Gastrocnemius medialis (tissue), 4 donors: ENCODE measurements at regions not wholly inside any gene's neighbourhood (a gene's known extent, or its start where the extent isn't known, plus 50 kb on each side); places are given as distances from the start of the nearest gene placed in this dataset.

Experiments used
- ATAC-seq, 2 donors: fragments of 150-250 bp; one replicate each; pipeline ENCODE4 v1.9.1; 2016
- DNase-seq, 2 donors: peaks; one replicate each; pipeline ENCODE4 v3.0.0-alpha.2; 2019
- H3K27ac ChIP-seq, 4 donors: fragments of 200-600 bp; sonication (generic); 1 replicate in 1 of 4; 2 replicates in 3 of 4; pipeline ENCODE4 v1.5.1; 2016 to 2018; ENCODE audit warnings: mild to moderate bottlenecking in 2 of 4, moderate library complexity in 1 of 4
- H3K27me3 ChIP-seq, 3 donors: fragments of 200-600 bp; sonication (generic) in 2 of 3; 1 replicate in 1 of 3; 2 replicates in 2 of 3; pipeline versions ENCODE4 v1.5.1 to v1.6.0; 2016 to 2019; ENCODE audit warnings: mild to moderate bottlenecking in 1 of 3, moderate library complexity in 1 of 3
- H3K36me3 ChIP-seq, 2 donors: fragments of 200-600 bp; sonication (generic) in 1 of 2; one replicate each; pipeline ENCODE4 v1.5.1; 2017 to 2018
- H3K4me1 ChIP-seq, 2 donors: fragments of 200-600 bp; sonication (generic) in 1 of 2; one replicate each; pipeline ENCODE4 v1.5.1; 2016 to 2017; ENCODE audit warnings: mild to moderate bottlenecking in 2 of 2
- H3K4me3 ChIP-seq, 4 donors: fragments of 200-600 bp; sonication (generic) in 3 of 4; 1 replicate in 1 of 4; 2 replicates in 3 of 4; pipeline ENCODE4 v1.5.1; 2016 to 2019; ENCODE audit warnings: mild to moderate bottlenecking in 2 of 4
- H3K9me3 ChIP-seq, 3 donors: fragments of 200-600 bp; sonication (generic) in 2 of 3; 1 replicate in 1 of 3; 2 replicates in 2 of 3; pipeline ENCODE4 v1.5.1; 2016 to 2019
- POLR2A ChIP-seq, 2 donors: fragments of 450-650 bp; IDR thresholded peaks; one replicate each; pipeline ENCODE4 v1.6.1; 2017; ENCODE audit warnings: antibody characterized with exemption in 2 of 2, mild to moderate bottlenecking in 2 of 2, moderate library complexity in 2 of 2
- in situ Hi-C, 4 donors: fragments of 200-750 bp; cut with MboI; loops; one replicate each; pipeline versions ENCODE4 v1.15.0 to v1.8.0; 2017; ENCODE audit warnings: low sequenced_read_pairs in 4 of 4
- intact Hi-C: fragments of 100-400 bp; cut with DNase I; formaldehyde crosslinking; loops from one replicate; pipeline ENCODE4 v1.15.1; 2023; ENCODE audit warnings: low total_unique reads
- TF ChIP-seq, protein P1 (sequence below), 5 experiments: fragments of 450-650 bp in 3 of 5; fragments of 200-600 bp in 2 of 5; sonication (generic) in 2 of 5; IDR thresholded peaks in 4 of 5; conservative IDR thresholded peaks in 1 of 5; 1 replicate in 4 of 5; 2 replicates in 1 of 5; pipeline ENCODE4 v1.5.1; 2016 to 2019; ENCODE audit warnings: antibody characterized with exemption in 5 of 5, mild to moderate bottlenecking in 3 of 5, moderate library complexity in 3 of 5

GRCh38 chr17:33509331-33509730 lies 216.2 kb upstream of the ASIC2 start:
- Histone ChIP-seq H3K36me3 (no peaks in the 10 kb centered on the region), H3K27ac (no peak overlapping the region), H3K4me1 (no peaks in the 10 kb centered on the region), H3K27me3 (no peaks in the 10 kb centered on the region), H3K9me3 (no peaks in the 10 kb centered on the region), H3K4me3 (no peak overlapping the region)
- TF ChIP-seq, protein P1, sequence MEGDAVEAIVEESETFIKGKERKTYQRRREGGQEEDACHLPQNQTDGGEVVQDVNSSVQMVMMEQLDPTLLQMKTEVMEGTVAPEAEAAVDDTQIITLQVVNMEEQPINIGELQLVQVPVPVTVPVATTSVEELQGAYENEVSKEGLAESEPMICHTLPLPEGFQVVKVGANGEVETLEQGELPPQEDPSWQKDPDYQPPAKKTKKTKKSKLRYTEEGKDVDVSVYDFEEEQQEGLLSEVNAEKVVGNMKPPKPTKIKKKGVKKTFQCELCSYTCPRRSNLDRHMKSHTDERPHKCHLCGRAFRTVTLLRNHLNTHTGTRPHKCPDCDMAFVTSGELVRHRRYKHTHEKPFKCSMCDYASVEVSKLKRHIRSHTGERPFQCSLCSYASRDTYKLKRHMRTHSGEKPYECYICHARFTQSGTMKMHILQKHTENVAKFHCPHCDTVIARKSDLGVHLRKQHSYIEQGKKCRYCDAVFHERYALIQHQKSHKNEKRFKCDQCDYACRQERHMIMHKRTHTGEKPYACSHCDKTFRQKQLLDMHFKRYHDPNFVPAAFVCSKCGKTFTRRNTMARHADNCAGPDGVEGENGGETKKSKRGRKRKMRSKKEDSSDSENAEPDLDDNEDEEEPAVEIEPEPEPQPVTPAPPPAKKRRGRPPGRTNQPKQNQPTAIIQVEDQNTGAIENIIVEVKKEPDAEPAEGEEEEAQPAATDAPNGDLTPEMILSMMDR (IDR thresholded peaks at IDR 0.05 in 4 of 5, conservative IDR thresholded peaks at IDR 0.05 in 1 of 5), result no peak
- TF ChIP-seq POLR2A (IDR thresholded peaks at IDR 0.05), result no peak
- intact Hi-C loops (no loop called here), in situ Hi-C loops (loop anchor here in 1 of 4 donors (25.0 kb wide), 1 partner anchor 153 kb away; no protein-coding TSS in a partner anchor)
- no peak for DNase-seq
- ATAC-seq, result no peak

- ATAC-seq (no peak), DNase-seq (no peak)
- Histone ChIP-seq H3K4me3 (no peak overlapping the region), H3K9me3 (no peaks in the 10 kb centered on the region), H3K27ac (no peak overlapping the region), H3K4me1 (no peaks in the 10 kb centered on the region), H3K36me3 (no peaks in the 10 kb centered on the region), H3K27me3 (no peaks in the 10 kb centered on the region)
- TF ChIP-seq, protein P1 (IDR thresholded peaks at IDR 0.05 in 4 of 5, conservative IDR thresholded peaks at IDR 0.05 in 1 of 5), result no peak
- TF ChIP-seq POLR2A (IDR thresholded peaks at IDR 0.05), result no peak
- intact Hi-C loops (no loop called here), in situ Hi-C loops (loop anchor here in 1 of 4 donors (25.0 kb wide), 1 partner anchor 151 kb away; no protein-coding TSS in a partner anchor)
Observed at GRCh38 chr17:33511670-33512069, 218.6 kb upstream of the ASIC2 start.

- no peak overlapping the region for H3K27ac ChIP-seq
- no peaks in the 10 kb centered on the region for H3K36me3 ChIP-seq
- H3K4me1 ChIP-seq, result no peaks in the 10 kb centered on the region
- intact Hi-C loops (no loop called here), in situ Hi-C loops (loop anchor here in 1 of 4 donors (25.0 kb wide), 1 partner anchor 150 kb away; no protein-coding TSS in a partner anchor)
- H3K9me3 ChIP-seq, result no peaks in the 10 kb centered on the region
- ATAC-seq (no peak), DNase-seq (no peak)
- H3K27me3 ChIP-seq, result no peaks in the 10 kb centered on the region
- TF ChIP-seq, protein P1 (IDR thresholded peaks at IDR 0.05 in 4 of 5, conservative IDR thresholded peaks at IDR 0.05 in 1 of 5), result no peak
- no peak for TF ChIP-seq POLR2A (IDR thresholded peaks at IDR 0.05)
- H3K4me3 ChIP-seq, result no peak overlapping the region
Observed at GRCh38 chr17:33512113-33512512, 219.0 kb upstream of the ASIC2 start.

- Histone ChIP-seq H3K27me3 (no peaks in the 10 kb centered on the region), H3K9me3 (no peaks in the 10 kb centered on the region), H3K4me1 (no peaks in the 10 kb centered on the region), H3K36me3 (no peaks in the 10 kb centered on the region), H3K4me3 (no peak overlapping the region), H3K27ac (no peak overlapping the region)
- TF ChIP-seq, protein P1 (IDR thresholded peaks at IDR 0.05 in 4 of 5, conservative IDR thresholded peaks at IDR 0.05 in 1 of 5), result no peak
- no peak for TF ChIP-seq POLR2A (IDR thresholded peaks at IDR 0.05)
- DNase-seq (no peak), ATAC-seq (no peak)
- in situ Hi-C loops, result loop anchor here in 1 of 4 donors (25.0 kb wide), 1 partner anchor 149 kb away; no protein-coding TSS in a partner anchor
- intact Hi-C loops, result no loop called here
Observed at GRCh38 chr17:33513769-33514168, 220.7 kb upstream of the ASIC2 start.

DNA sequence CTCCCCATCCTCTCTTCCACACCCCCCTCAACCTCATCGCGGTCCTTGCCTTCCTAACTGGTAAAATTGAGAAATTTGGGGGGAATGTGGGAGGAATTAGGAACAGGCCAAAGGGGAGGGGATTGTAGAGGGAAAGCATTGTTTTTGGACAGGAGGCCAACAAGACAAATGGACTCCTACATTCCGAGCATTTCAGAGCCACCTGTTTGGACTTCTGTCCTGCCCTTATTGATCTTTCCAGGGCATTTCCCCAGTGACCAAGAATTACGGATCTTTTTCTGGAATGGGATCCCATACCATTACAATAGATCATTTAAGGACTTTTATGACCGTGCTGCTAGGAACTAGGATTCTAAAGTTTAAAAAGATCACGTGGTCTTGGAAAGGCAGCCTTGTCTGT lies 221.3 kb upstream of the ASIC2 start:
- H3K9me3 ChIP-seq, result no peaks in the 10 kb centered on the region
- no peak for TF ChIP-seq POLR2A (IDR thresholded peaks at IDR 0.05)
- TF ChIP-seq, protein P1 (IDR thresholded peaks at IDR 0.05 in 4 of 5, conservative IDR thresholded peaks at IDR 0.05 in 1 of 5), result no peak
- no peak overlapping the region for H3K27ac ChIP-seq
- ATAC-seq (no peak), DNase-seq (no peak)
- H3K27me3 ChIP-seq, result no peaks in the 10 kb centered on the region
- intact Hi-C loops, result no loop called here
- H3K4me1 ChIP-seq, result no peaks in the 10 kb centered on the region
- H3K4me3 ChIP-seq, result no peak overlapping the region
- in situ Hi-C loops, result loop anchor here in 1 of 4 donors (25.0 kb wide), 1 partner anchor 148 kb away; no protein-coding TSS in a partner anchor
- H3K36me3 ChIP-seq, result no peaks in the 10 kb centered on the region
